CD4-positive, alpha-beta T cell treated with Interleukin-15 for 1 hour (primary cell): ENCODE measurements at regions not wholly inside any gene's neighbourhood (a gene's known extent, or its start where the extent isn't known, plus 50 kb on each side); places are given as distances from the start of the nearest gene placed in this dataset.
"Not testable (repeated sequence)": the region's sequence is repeated elsewhere in the genome, so short reads cannot be mapped to it uniquely, and the experiment has no call there.

Source experiments
- DNase-seq: peaks from one replicate; pipeline ENCODE4 v3.0.0-alpha.2; 2020

GRCh38 chr17:31746884-31747495, 112.1 kb downstream of the COPRS start:
- no peak for DNase-seq

GRCh38 chr17:31745964-31746600, 113.0 kb downstream of the COPRS start:
- DNase-seq: no peak

DNA sequence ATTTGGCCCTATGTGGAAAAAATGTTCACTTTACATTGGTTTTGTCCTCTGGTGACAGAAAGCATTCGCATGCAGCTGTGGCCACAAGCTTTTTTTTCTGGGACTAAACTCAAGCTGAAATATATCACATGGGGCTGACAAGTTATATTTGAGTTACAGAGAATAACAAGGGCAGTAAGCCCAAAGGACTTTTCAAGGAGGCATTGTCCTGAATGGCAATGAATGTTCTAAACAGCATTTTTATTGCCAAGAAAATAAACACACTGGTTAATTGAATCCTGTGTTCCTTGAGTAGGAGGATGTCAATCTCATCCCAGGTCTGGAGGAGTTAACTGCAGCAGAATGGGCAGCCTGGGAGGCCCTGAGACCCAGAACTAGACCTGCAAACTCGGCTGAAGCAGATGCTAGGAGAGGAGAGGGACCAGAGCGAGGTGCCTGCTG, 114.5 kb downstream of the COPRS start:
- DNase-seq: no peak

DNA sequence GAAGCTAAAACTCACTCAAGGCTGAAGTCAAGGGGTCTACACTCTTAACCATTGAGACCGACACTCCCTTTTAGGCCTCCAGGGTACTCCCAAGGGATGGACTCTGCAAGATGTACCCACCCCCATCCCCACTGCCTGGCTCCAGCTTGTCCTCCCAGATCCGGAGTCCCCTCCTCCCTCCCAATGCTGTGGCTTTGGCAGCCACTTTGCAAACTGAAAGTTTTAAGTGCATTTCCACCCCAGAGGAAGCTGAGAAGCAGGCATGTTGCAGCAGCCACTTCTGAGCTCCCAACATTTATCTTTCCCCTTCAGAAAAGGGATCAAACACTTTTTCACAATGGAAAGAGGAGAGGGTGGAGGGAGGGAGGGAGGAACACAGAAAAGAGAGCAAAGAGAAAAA, 115.2 kb downstream of the COPRS start:
- DNase-seq: no peak

- no peak for DNase-seq
Measured at GRCh38 chr17:31741371-31741770, 117.7 kb downstream of the COPRS start.

DNA sequence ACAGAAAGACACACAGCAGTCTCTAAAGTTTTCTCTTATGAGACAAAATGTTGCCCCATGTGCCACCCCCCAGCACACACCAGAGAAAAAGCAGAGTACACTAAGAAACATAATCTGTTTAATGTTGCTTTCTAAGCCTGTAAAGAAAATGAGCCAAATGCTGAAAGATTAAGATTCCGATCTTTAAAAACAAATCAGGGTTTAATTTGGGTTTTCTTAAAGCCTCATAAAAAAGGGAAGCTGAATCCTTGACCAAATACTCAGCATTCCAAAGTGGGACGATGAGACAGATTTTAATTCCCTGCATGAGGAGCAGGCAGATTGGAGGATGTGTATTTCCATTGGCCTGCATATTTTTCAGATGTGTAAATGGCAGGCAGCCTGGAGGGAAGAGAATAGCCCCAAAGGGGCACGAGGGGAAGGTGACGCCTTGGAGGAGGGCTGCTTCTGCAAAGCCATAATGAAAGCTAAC, 118.4 kb downstream of the COPRS start:
- DNase-seq: no peak

GRCh38 chr17:31738996-31739699, 119.9 kb downstream of the COPRS start:
- DNase-seq: no peak

DNA sequence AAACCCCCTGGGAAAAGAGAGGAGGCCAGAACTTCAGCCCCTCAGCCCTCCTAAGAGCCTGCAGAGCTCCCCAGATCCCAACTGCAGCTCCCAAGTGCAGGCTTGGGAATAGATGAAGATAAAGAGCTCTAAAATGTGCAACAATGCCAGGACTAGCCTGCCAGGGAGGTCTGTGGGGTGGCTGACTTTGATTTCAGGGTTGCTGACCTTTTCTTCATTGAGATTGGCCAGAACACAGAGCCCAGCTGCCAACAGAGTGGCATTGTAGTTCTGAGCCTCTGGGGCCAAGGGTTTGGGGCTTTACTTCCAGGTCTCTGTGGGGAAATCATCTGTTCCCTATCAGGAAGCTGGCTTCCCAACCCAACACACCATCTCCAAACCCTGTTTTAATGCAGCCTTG, 120.6 kb downstream of the COPRS start:
- no peak for DNase-seq

- no peak for DNase-seq
Measured at GRCh38 chr17:31738067-31738466, 121.0 kb downstream of the COPRS start.

DNA sequence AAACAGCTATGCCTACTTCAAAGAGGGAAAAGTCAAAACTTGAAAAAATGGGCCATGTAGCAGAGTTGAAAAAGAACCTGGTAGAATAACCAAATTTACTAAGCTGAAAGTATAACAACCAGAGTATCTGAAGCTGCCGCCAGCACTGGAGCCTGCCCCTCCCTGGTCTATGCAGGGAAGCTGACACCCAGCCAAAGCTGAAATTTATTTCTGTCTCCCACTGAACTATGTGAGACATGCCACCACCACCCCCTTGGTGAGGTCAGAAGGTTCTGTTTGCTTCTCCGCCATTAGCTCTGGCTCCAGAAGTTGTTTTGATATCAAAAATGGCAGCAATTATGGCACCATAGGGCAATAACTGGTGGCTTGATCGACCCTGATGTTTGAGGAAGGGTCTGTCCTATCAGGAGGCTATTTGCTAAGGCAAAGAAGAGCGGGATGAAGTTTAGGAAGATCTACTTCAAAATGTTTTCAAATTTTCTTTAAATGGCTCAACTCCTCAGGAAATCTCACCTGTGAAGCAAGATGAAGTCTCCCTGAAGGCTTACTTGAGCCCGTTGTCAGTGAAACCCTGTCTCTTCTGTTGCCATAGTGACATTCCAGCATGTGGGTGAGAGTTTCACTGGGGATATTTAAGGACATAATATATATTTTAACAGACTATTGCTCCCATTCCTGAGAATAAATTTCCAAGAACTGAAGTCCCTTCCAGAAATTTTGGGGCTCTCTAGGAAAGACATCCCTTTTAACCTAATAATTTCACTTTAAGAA, 122.0 kb downstream of the COPRS start:
- DNase-seq: no peak

GRCh38 chr17:31733326-31733725, 125.7 kb downstream of the COPRS start:
- DNase-seq: no peak

DNA sequence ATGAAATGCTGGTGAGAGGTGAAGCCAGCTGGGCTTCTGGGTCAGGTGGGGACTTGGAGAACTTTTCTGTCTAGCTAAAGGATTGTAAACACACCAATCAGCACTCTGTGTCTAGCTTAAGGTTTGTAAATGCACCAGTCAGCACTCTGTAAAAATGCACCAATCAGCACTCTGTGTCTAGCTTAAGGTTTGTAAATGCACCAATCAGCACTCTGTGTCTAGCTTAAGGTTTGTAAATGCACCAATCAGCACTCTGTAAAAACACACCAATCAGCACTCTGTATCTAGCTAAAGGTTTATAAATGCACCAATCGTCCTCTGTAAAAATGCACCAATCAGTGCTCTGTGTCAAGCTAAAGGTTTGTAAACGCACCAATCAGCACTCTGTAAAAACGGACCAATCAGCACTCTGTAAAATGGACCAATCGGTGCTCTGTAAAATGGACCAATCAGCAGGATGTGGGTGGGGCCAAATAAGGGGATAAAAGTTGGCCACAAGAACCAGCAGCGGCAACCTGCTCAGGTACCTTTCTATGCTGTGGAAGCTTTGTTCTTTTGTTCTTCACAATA, 127.4 kb downstream of the COPRS start:
- DNase-seq: not testable (repeated sequence)

- no peak for DNase-seq
Measured at GRCh38 chr17:31731118-31731517, 127.9 kb downstream of the COPRS start.

DNA sequence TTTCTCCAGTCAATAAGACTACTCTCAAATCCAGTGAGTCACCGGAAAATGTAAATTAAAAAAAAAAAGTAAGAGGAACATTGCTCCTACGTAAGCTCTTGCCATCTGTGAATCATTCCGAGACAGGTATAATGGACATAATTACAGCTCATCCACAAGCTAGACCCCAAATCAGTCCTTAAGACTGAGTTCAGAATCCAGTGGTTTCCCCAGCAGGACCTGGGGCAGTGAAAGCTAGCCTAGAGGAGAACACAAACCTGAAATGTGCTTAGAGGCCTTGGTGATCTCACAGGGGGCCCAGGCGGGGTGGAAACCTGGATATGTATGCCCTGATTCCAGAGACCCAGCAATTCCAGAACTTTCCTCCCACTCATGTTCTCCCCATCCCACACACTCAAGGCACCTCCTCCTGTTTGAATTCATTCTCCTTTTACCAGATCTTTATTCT, 132.0 kb downstream of the COPRS start:
- no peak for DNase-seq

DNA sequence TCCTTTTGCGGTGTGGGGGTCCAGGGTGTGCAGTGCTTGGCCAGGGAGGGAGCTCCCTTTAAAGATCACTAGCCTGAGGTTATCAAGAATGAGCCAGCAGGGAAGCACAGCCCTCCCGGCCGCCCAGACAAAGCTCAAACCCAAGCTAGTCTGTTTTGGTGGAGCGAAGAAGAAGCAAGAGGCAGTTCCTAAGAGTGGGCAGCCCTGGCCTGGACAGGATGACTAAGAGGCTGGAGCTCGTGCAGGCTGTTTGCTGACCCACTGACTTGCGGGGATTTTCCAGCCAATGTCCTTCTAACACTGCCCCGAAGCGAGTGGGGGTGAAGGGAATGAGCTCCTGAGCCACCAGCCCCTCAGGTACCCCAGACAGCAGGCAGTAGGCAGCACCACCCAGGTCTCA, 134.4 kb downstream of the COPRS start:
- no peak for DNase-seq

DNA sequence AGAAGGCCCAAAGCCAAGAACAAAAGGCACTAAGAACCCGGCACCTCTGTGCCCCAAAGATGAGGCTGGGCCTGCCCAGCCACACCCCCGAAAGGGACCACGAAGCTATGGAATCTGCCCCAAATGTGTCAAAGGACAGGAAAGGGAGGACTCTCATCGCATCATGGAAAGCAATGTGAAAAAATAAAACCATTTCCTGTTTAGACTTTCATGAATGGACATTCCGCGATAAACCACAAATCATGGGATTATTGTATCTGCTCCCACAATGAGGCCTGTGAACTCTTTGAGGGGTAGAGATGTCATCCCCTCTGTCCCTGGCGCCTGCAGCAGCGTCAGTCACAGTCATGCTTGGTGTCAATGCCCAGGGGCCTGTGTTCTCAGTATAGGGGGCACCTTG, 135.0 kb downstream of the COPRS start:
- no peak for DNase-seq

DNA sequence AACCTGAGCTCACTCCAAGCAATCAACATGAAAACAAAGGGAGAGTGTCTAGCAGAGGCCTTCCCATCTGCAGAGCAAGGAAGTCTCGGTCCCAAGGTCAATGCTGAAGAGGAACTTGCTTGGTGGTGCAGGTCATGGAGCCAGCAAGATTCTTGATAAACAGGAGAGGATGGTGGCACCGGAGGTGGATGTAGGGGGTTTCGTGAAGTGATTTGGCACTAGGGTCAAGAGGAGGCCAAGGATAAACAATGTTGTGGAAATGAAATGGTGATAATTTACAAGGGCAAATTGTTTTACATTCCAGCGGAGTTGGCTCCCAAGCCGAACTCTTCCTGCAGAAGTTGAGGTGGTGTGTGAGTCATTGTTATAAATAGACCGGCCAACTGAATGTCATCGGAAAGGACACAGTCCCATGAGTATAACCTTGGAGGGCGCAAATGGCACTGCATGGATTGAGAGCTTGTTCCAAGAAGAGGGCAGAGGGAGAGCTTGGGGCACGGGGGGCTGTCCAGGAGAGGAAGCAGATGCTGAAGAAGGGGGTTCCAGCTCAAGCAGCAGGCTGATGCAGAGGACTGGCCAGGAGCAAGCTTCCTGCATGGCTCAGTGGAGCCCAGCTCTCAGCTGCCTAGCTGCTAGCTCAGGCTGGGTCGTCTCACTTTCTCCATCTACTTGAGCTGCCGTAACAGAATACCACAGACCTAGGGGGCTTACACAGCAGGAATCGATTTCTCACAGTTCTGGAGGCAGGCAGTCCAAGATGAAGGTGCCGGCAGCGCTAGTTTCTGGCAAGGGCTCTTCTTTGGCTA, 136.6 kb downstream of the COPRS start:
- no peak for DNase-seq

DNA sequence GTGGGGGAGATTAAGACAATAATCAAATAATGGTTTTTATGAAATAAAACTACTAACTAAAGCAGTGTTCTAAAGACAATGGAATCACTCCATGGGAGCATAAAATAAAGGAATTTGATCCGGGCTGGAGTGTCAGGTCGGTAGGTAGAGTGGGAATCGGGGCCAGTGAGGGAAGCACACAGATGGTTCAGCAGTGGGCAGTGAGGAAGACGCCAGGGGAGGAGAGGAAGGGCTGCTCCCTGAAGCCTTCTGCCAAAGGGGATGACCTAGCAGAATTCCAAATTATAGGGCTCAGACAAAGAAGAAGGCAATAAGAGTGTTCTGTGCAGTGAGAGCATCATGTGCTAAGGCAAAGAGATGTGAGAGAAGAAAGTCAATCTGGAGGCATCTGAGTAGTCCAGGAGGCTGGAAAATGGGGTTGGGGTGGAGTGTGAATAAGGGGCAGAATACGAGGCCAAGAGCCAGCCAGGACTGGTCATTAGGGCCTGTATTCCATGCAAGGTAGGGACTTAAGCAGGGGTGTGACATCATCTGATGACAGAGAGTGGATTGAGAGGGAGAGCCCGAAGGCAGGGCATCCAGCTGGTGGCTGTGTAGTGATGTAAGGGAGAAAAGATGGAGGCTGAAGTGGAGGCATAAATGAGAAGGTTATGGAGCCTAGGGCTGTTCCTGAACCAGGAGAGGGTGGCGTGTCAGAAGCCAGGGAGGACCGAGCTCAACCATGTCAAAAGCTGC, 137.6 kb downstream of the COPRS start:
- DNase-seq: no peak

DNA sequence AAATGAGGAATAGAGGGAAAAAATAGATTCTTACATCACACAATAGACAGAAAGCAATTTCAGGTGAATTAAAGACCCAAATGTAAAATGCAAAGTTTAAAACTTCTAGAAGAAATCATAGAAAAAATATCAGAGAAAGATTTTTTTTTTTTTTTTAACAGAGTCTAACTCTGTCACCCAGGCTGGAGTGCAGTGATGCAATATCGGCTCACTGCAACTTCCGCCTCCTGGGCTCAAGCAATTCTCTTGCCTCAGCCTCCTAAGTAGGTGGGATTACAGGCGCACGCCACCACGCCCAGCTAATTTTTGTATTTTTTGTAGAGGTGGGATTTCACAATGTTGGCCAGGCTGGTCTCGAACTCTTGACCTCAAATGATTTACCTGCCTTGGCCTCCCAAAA, 141.8 kb downstream of the COPRS start:
- DNase-seq: peak; percentile 39

DNA sequence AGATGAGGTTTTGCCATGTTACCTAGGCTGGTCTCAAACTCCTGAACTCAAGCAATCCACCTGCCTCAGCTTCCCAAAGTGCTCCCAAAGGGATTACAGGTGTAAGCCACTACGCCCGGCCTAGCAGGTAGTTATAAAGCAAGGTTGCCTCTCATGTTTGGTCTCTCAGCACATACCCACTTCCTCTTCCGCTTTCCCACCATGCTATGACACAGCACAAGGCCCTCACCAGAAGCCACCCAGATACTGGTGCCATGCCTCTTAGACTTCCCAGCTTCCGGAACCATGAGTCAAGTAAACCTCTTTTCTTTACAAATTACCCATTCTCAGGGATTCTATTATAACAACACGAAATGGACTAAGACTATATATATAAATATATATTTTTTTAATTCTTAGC, 143.6 kb downstream of the COPRS start:
- peak; percentile 54 for DNase-seq

GRCh38 chr17:31704483-31704882, 154.6 kb downstream of the COPRS start:
- no peak for DNase-seq
